Peyer's patch (tissue), 4 donors: ENCODE measurements at regions not wholly inside any gene's neighbourhood (a gene's known extent, or its start where the extent isn't known, plus 50 kb on each side); places are given as distances from the start of the nearest gene placed in this dataset.

Experiments used
- DNase-seq, 3 donors: peaks; one replicate each; pipeline ENCODE4 v3.0.0-alpha.2; 2017 to 2019
- H3K27ac ChIP-seq, 4 donors: fragments of 200-600 bp; sonication (generic); one replicate each; pipeline ENCODE4 v1.5.1; 2016 to 2019
- H3K27me3 ChIP-seq, 2 donors: fragments of 200-600 bp; sonication (generic); one replicate each; pipeline ENCODE4 v1.5.1; 2019
- H3K36me3 ChIP-seq, 3 donors: fragments of 200-600 bp; sonication (generic); one replicate each; pipeline ENCODE4 v1.5.1; 2016 to 2019
- H3K4me1 ChIP-seq, 4 donors: fragments of 200-600 bp; sonication (generic); one replicate each; pipeline ENCODE4 v1.5.1; 2016 to 2019
- H3K4me3 ChIP-seq, 4 donors: fragments of 200-600 bp; sonication (generic); 1 replicate in 3 of 4; 2 replicates in 1 of 4; pipeline ENCODE4 v1.5.1; 2016 to 2019; ENCODE audit warnings: mild to moderate bottlenecking in 1 of 4
- H3K9me3 ChIP-seq, 4 donors: fragments of 200-600 bp; sonication (generic); one replicate each; pipeline ENCODE4 v1.5.1; 2016 to 2019; ENCODE audit warnings: mild to moderate bottlenecking in 1 of 4
- CTCF ChIP-seq, 6 experiments: fragments of 450-650 bp in 4 of 6; fragments of 200-600 bp in 2 of 6; sonication (generic) in 1 of 6; IDR thresholded peaks; one replicate each; pipeline ENCODE4 v1.5.1; 2017 to 2019; ENCODE audit warnings: antibody characterized with exemption in 6 of 6, mild to moderate bottlenecking in 3 of 6, moderate library complexity in 1 of 6
- POLR2A ChIP-seq, 2 donors: fragments of 450-650 bp; IDR thresholded peaks; one replicate each; pipeline ENCODE4 v1.5.1; 2017; ENCODE audit warnings: antibody characterized with exemption in 2 of 2, mild to moderate bottlenecking in 2 of 2, moderate library complexity in 2 of 2

DNA sequence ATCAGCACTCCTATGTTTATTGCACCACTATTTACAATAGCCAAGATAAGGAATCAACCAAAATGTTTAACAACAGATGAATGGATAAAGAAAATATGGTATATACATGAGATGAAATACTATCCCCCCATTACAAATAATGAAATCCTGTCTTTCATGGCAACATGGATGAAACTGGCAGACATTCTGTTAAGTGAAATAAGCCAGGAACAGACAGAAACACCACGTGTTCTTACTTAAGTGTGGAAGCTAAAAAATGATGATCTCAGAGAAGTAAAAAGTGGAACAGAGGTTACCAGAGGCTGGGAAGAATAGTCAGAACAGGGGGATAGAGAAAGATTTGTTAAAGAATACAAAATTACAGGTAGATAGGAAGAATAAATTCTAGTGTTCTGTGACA lies 113.7 kb upstream of the MDM1 start:
- peak overlapping the region in 1 of 4 donors; percentile 19 for H3K27ac ChIP-seq
- TF ChIP-seq CTCF (IDR thresholded peaks at IDR 0.05): no peak
- TF ChIP-seq POLR2A (IDR thresholded peaks at IDR 0.05): no peak
- H3K4me3 ChIP-seq: no peak overlapping the region
- H3K27me3 ChIP-seq: no peaks in the 10 kb centered on the region
- H3K9me3 ChIP-seq: no peaks in the 10 kb centered on the region
- no peaks in the 10 kb centered on the region for H3K36me3 ChIP-seq
- no peak for DNase-seq
- H3K4me1 ChIP-seq: peaks cover 0 to 4% (median 1%) of the 10 kb centered on the region in 4 donors

DNA sequence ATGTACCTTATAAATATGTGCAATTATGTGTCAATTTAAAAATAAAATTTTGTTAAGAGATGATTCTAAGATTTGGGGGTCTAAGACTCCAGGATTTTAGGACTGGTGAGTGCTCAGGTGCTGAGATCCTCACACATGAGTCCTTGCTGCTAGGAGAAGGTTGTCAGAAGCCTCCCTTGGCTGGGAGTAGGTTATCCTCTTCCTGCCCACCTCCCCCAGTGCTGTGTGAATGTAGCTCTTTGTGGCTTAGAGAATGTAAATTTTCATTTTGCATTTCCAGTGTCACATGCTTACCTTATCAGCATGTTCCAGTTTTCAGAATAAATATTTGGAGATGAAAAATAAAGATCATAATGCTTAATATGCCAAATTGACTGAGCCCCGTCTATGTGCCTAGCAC lies 114.2 kb upstream of the MDM1 start:
- Histone ChIP-seq H3K27me3 (no peaks in the 10 kb centered on the region), H3K27ac (peak overlapping the region in 1 of 4 donors; percentile 19), H3K36me3 (no peaks in the 10 kb centered on the region), H3K9me3 (no peaks in the 10 kb centered on the region), H3K4me1 (peaks cover 0 to 7% (median 1%) of the 10 kb centered on the region in 4 donors), H3K4me3 (no peak overlapping the region)
- no peak for DNase-seq
- TF ChIP-seq CTCF (IDR thresholded peaks at IDR 0.05) (no peak), POLR2A (IDR thresholded peaks at IDR 0.05) (no peak)

- Histone ChIP-seq H3K4me3 (no peak overlapping the region), H3K27me3 (no peaks in the 10 kb centered on the region), H3K4me1 (peaks cover 0 to 8% (median 3%) of the 10 kb centered on the region in 4 donors), H3K9me3 (no peaks in the 10 kb centered on the region), H3K36me3 (no peaks in the 10 kb centered on the region), H3K27ac (peak overlapping the region in 1 of 4 donors; percentile 22)
- TF ChIP-seq CTCF (IDR thresholded peaks at IDR 0.05) (no peak), POLR2A (IDR thresholded peaks at IDR 0.05) (no peak)
- no peak for DNase-seq
Observed at GRCh38 chr12:68446901-68447796, 115.0 kb upstream of the MDM1 start.

DNA sequence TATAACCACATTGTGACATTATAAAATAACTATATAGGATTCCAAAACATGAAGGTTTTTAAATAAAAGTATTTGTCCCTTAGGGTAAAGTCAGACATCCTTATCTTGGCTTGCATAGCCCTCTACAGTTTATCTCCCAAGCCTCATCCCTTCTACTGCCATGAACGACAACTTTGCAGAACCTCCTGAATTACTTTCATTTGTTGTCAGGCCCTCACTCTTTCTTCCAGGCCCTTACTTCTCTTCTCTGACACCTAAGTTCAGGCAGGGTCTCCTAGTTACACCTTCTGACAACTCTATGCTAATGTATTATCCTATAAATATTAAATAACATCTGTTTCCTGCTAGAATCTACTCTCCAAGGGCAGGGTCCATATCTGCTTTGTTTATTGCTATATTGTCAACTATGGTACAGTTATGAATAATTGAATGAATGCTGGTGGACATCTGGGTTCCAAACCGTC lies 115.7 kb upstream of the MDM1 start:
- no peak for DNase-seq

GRCh38 chr12:68449196-68449595 lies 117.0 kb upstream of the MDM1 start:
- no peak for DNase-seq
- H3K27me3 ChIP-seq: no peaks in the 10 kb centered on the region
- H3K36me3 ChIP-seq: no peaks in the 10 kb centered on the region
- no peaks in the 10 kb centered on the region for H3K9me3 ChIP-seq
- peaks cover 0 to 13% (median 6%) of the 10 kb centered on the region in 4 donors for H3K4me1 ChIP-seq
- peak overlapping the region in 1 of 4 donors; percentile 40 for H3K27ac ChIP-seq
- no peak overlapping the region for H3K4me3 ChIP-seq
- TF ChIP-seq CTCF (IDR thresholded peaks at IDR 0.05) (no peak), POLR2A (IDR thresholded peaks at IDR 0.05) (no peak)

More for the DNA sequence above, 115.7 kb upstream of the MDM1 start:
- TF ChIP-seq POLR2A (IDR thresholded peaks at IDR 0.05) (no peak), CTCF (IDR thresholded peaks at IDR 0.05) (no peak)
- Histone ChIP-seq H3K9me3 (no peaks in the 10 kb centered on the region), H3K4me1 (peaks cover 0 to 12% (median 5%) of the 10 kb centered on the region in 4 donors), H3K4me3 (no peak overlapping the region), H3K36me3 (no peaks in the 10 kb centered on the region), H3K27ac (peak overlapping the region in 1 of 4 donors; percentile 22), H3K27me3 (no peaks in the 10 kb centered on the region)
